Astrocyte (in vitro differentiated cells and primary cell): ENCODE measurements at regions not wholly inside any gene's neighbourhood (a gene's known extent, or its start where the extent isn't known, plus 50 kb on each side); places are given as distances from the start of the nearest gene placed in this dataset.
"Not testable (repeated sequence)": the region's sequence is repeated elsewhere in the genome, so short reads cannot be mapped to it uniquely, and the experiment has no call there.

ENCODE experiments used
- EZH2 ChIP-seq: IDR thresholded peaks from 2 replicates; pipeline ENCODE4 v1.6.1; 2012; ENCODE audit warnings: mild to moderate bottlenecking, low read length, inconsistent platforms; ENCODE audit not compliant: insufficient read depth
- TF ChIP-seq, protein P1 (sequence below): IDR thresholded peaks from 2 replicates; pipeline ENCODE4 v1.5.1; 2011; ENCODE audit warnings: low read depth, mild to moderate bottlenecking, inconsistent platforms, low read length, moderate library complexity; ENCODE audit not compliant: insufficient read depth

GRCh38 chr17:16838795-16839194, 133.1 kb downstream of the TNFRSF13B start:
- TF ChIP-seq, protein P1, sequence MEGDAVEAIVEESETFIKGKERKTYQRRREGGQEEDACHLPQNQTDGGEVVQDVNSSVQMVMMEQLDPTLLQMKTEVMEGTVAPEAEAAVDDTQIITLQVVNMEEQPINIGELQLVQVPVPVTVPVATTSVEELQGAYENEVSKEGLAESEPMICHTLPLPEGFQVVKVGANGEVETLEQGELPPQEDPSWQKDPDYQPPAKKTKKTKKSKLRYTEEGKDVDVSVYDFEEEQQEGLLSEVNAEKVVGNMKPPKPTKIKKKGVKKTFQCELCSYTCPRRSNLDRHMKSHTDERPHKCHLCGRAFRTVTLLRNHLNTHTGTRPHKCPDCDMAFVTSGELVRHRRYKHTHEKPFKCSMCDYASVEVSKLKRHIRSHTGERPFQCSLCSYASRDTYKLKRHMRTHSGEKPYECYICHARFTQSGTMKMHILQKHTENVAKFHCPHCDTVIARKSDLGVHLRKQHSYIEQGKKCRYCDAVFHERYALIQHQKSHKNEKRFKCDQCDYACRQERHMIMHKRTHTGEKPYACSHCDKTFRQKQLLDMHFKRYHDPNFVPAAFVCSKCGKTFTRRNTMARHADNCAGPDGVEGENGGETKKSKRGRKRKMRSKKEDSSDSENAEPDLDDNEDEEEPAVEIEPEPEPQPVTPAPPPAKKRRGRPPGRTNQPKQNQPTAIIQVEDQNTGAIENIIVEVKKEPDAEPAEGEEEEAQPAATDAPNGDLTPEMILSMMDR: not testable (repeated sequence)
- TF ChIP-seq EZH2: not testable (repeated sequence)
